PFSK-1 (cell line): ENCODE measurements at regions not wholly inside any gene's neighbourhood (a gene's known extent, or its start where the extent isn't known, plus 50 kb on each side); places are given as distances from the start of the nearest gene placed in this dataset.

ENCODE experiments used
- FOXP2 ChIP-seq: optimal IDR thresholded peaks from 2 replicates; pipeline ENCODE3; 2011; ENCODE audit warnings: borderline replicate concordance, control low read depth, inconsistent platforms; ENCODE audit not compliant: insufficient read depth; ENCODE audit errors: extremely low read length, extremely low read depth
- POLR2AphosphoS5 ChIP-seq: IDR thresholded peaks from 2 replicates; pipeline ENCODE4 v1.6.1; 2012; ENCODE audit warnings: low read depth, mild to moderate bottlenecking, control low read depth, low read length, moderate library complexity
- SIN3A ChIP-seq: IDR thresholded peaks from 2 replicates; pipeline ENCODE4 v1.6.1; 2012; ENCODE audit warnings: mild to moderate bottlenecking, low read length, moderate library complexity, borderline replicate concordance; ENCODE audit not compliant: insufficient read depth
- TAF1 ChIP-seq: IDR thresholded peaks from 2 replicates; pipeline ENCODE4 v1.6.1; 2012; ENCODE audit warnings: low read length, control low read depth, borderline replicate concordance; ENCODE audit not compliant: insufficient read depth
- TF ChIP-seq, protein P1 (sequence below), 2 experiments: IDR thresholded peaks; 2 replicates each; pipeline versions ENCODE4 v1.6.1 to v1.8.0; 2011 to 2012; ENCODE audit warnings: low read depth in 2 of 2, low read length in 2 of 2, control low read depth in 1 of 2, inconsistent platforms in 1 of 2, mild to moderate bottlenecking in 1 of 2, moderate library complexity in 1 of 2; ENCODE audit not compliant: insufficient read depth in 1 of 2

DNA sequence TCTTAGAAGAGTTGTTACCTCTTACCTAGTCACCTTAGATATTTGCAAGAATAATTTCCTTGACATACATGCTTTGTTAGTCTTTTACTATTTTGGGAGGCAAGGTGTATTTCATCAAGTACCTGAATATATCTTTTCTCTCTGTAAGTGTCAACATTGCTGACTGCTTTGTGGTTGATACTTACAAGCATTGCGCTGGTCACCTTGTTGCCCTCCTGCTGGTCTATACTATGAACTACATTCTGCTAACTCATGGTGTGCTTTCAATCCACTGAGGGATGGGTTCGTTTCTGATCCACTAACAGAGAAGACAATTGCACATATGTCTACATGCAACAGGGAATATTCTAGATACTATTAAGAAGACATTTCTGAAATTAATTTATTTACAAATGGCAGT is 837.8 kb upstream of the COBL start:
- TF ChIP-seq POLR2AphosphoS5 (no peak), SIN3A (no peak), TAF1 (no peak), FOXP2 (no peak)
- TF ChIP-seq, protein P1, sequence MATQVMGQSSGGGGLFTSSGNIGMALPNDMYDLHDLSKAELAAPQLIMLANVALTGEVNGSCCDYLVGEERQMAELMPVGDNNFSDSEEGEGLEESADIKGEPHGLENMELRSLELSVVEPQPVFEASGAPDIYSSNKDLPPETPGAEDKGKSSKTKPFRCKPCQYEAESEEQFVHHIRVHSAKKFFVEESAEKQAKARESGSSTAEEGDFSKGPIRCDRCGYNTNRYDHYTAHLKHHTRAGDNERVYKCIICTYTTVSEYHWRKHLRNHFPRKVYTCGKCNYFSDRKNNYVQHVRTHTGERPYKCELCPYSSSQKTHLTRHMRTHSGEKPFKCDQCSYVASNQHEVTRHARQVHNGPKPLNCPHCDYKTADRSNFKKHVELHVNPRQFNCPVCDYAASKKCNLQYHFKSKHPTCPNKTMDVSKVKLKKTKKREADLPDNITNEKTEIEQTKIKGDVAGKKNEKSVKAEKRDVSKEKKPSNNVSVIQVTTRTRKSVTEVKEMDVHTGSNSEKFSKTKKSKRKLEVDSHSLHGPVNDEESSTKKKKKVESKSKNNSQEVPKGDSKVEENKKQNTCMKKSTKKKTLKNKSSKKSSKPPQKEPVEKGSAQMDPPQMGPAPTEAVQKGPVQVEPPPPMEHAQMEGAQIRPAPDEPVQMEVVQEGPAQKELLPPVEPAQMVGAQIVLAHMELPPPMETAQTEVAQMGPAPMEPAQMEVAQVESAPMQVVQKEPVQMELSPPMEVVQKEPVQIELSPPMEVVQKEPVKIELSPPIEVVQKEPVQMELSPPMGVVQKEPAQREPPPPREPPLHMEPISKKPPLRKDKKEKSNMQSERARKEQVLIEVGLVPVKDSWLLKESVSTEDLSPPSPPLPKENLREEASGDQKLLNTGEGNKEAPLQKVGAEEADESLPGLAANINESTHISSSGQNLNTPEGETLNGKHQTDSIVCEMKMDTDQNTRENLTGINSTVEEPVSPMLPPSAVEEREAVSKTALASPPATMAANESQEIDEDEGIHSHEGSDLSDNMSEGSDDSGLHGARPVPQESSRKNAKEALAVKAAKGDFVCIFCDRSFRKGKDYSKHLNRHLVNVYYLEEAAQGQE (IDR thresholded peaks at IDR 0.05; ENCODE audit: insufficient read depth in 1 of 2, low read depth in 2 of 2, low read length in 2 of 2) = no peak

DNA sequence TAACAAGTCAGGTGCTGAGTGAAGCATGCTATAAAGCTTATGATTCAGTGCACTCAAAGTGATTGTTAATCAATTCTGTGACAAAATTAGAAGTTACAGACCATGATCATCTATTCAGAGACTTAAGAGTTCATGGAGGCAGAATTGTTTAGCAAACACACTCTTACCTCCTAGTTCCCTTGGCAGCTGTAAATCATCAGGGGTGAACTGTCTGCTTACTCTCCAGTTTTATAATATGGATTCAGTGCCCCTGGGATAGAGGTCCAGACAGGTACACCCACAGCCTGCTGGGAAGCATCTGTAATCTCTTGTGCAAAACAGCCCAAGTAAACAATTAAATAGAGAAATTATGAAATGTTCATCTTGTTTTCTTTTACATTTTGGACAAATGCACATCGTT is 835.0 kb upstream of the COBL start:
- TF ChIP-seq TAF1 (no peak), SIN3A (no peak)
- TF ChIP-seq, protein P1 (IDR thresholded peaks at IDR 0.05; ENCODE audit: insufficient read depth in 1 of 2, low read depth in 2 of 2, low read length in 2 of 2) = no peak

DNA sequence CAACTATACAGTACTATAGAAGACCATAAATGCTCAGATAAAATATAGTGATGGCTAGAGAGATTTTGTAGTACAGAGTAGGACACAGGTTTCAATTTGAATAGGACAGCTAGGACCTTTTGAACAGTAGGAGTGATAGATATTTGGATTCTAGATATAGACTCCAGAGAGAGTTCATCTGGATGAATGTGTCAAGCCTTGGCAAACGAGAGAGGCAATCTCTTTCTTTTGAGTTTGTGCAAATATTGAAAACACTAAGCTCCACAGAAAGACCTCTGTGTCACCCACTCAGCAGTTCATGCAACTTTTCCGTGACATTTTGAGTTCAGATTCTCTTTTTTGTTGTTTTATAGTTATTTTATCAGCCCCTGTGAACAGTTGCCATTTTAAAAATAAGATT is 834.3 kb upstream of the COBL start:
- TF ChIP-seq TAF1 (no peak), FOXP2 (no peak), SIN3A (no peak), POLR2AphosphoS5 (no peak)

DNA sequence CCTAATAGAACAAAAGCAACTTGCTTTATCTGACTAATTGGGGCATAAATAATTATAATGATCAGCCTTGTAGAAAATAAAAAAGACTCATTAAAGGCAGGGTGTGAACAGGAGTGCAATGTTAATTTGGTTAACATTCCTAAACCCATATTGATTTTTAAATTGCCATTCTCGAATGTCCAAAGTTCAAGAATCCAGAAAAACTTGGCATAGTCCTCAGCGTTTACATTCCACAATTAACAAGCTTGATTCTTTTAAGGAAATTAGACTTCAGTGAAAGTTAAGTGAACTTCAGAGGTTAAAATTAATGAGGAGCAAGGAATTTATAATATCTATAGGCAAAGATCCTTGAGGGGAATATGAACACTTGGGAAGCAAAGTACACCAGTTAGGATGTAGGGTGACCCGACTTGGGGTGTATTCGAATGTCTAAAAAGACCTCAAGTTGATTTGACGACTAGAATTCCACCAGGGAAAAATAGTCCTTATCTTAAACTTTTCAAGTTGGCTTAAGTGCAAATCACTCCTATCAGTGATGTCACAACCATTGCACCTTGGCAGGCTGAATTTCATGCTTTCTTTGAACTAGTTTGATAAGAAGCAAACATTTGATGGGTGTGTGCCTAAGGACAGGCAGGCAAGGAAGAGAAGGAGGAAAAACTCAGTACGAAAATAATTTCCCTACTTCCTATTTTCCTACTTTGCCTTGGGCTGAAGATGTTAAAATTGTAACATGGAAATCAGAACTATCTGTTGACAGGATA is 830.4 kb upstream of the COBL start:
- TF ChIP-seq, protein P1 (IDR thresholded peaks at IDR 0.05; ENCODE audit: insufficient read depth in 1 of 2, low read depth in 2 of 2, low read length in 2 of 2) = no peak
- TF ChIP-seq SIN3A (no peak), FOXP2 (no peak), TAF1 (no peak), POLR2AphosphoS5 (no peak)

DNA sequence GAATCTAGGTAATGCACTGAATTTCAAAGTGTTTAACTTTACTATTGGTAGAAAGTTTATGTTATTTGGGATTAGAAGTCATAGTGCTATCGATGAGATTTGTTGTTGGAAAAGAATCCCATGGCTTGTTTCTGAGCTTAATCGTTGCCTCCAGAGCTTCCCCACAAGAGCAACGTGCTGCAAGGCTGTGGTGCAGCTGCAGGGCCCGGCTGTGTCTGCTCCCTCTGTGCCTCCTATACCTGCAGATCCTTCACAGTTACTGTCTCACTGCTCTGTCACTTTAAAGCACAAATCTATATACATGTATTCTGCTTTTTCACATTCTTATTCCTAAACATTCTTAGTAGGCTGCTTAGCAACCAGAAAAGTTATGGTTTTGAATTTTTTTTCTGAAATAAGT is 826.6 kb upstream of the COBL start:
- TF ChIP-seq POLR2AphosphoS5 (no peak), TAF1 (no peak), SIN3A (no peak), FOXP2 (no peak)
- TF ChIP-seq, protein P1 (IDR thresholded peaks at IDR 0.05; ENCODE audit: insufficient read depth in 1 of 2, low read depth in 2 of 2, low read length in 2 of 2) = no peak
